Middle frontal gyrus (tissue), 1 donor: ENCODE measurements at regions not wholly inside any gene's neighbourhood (a gene's known extent, or its start where the extent isn't known, plus 50 kb on each side); places are given as distances from the start of the nearest gene placed in this dataset.

Experiments used
- DNase-seq: peaks from one replicate; pipeline ENCODE4 v3.0.0-alpha.2; 2015; ENCODE audit warnings: low spot score; ENCODE audit errors: extremely low spot score

GRCh38 chr13:84399320-84400085, 517.2 kb upstream of the SLITRK1 start:
- no peak for DNase-seq

GRCh38 chr13:84393981-84394625, 511.8 kb upstream of the SLITRK1 start:
- no peak for DNase-seq

GRCh38 chr13:84380866-84381265, 498.6 kb upstream of the SLITRK1 start:
- DNase-seq: no peak

GRCh38 chr13:84377106-84377505, 494.8 kb upstream of the SLITRK1 start:
- no peak for DNase-seq

- no peak for DNase-seq
Observed at GRCh38 chr13:84366506-84366905, 484.2 kb upstream of the SLITRK1 start.

GRCh38 chr13:84362777-84363176, 480.5 kb upstream of the SLITRK1 start:
- DNase-seq: peak; percentile 5

GRCh38 chr13:84360822-84361221, 478.5 kb upstream of the SLITRK1 start:
- DNase-seq: no peak

GRCh38 chr13:84358601-84359000, 476.3 kb upstream of the SLITRK1 start:
- no peak for DNase-seq

- no peak for DNase-seq
Observed at GRCh38 chr13:84352946-84353345, 470.7 kb upstream of the SLITRK1 start.

- no peak for DNase-seq
Observed at GRCh38 chr13:84339456-84339855, 457.2 kb upstream of the SLITRK1 start.

- peak; percentile 6 for DNase-seq
Observed at GRCh38 chr13:84332346-84332745, 450.1 kb upstream of the SLITRK1 start.

GRCh38 chr13:84315527-84315926, 433.3 kb upstream of the SLITRK1 start:
- no peak for DNase-seq

- no peak for DNase-seq
Observed at GRCh38 chr13:84303035-84303434, 420.8 kb upstream of the SLITRK1 start.

- no peak for DNase-seq
Observed at GRCh38 chr13:84297251-84297650, 415.0 kb upstream of the SLITRK1 start.

GRCh38 chr13:84296401-84296800, 414.1 kb upstream of the SLITRK1 start:
- no peak for DNase-seq

- no peak for DNase-seq
Observed at GRCh38 chr13:84294576-84294975, 412.3 kb upstream of the SLITRK1 start.

- no peak for DNase-seq
Observed at GRCh38 chr13:84290386-84290785, 408.1 kb upstream of the SLITRK1 start.

- DNase-seq: no peak
Observed at GRCh38 chr13:84279166-84279565, 396.9 kb upstream of the SLITRK1 start.

GRCh38 chr13:84272877-84273562, 390.7 kb upstream of the SLITRK1 start:
- no peak for DNase-seq

- DNase-seq: no peak
Observed at GRCh38 chr13:84265257-84265764, 383.0 kb upstream of the SLITRK1 start.

GRCh38 chr13:84263354-84264069, 381.2 kb upstream of the SLITRK1 start:
- DNase-seq: no peak
